B cell (primary cell): ENCODE measurements at regions not wholly inside any gene's neighbourhood (a gene's known extent, or its start where the extent isn't known, plus 50 kb on each side); places are given as distances from the start of the nearest gene placed in this dataset.
A peak's percentile ranks its signal among the peaks of the same experiment; 100 is the strongest.

ENCODE experiments used
- ATAC-seq: fragments of 200-7000 bp; cut with Tn5 transposase; one replicate; pipeline ENCODE4 v1.10.0; 2021; ENCODE audit warnings: low read depth, mild to moderate bottlenecking, moderate number of reproducible peaks, moderate library complexity
- CTCF ChIA-PET: fragments of 350-600 bp; sonication (Branson Sonifier 250); formaldehyde crosslinking; loops from one replicate; lab custom pipeline; 2021; ENCODE audit warnings: antibody characterized with exemption, inconsistent platforms; lab: Charles Lee
- POLR2A ChIA-PET: fragments of 350-600 bp; sonication (Branson Sonifier 250); formaldehyde crosslinking; loops from one replicate; lab custom pipeline; 2021; ENCODE audit warnings: antibody characterized with exemption; lab: Charles Lee
- DNase-seq: peaks from one replicate; pipeline ENCODE4 v3.0.0; 2013
- H2AFZ ChIP-seq: 2 replicates; pipeline ENCODE4 v1.6.1; 2012; ENCODE audit warnings: mild to moderate bottlenecking, low read depth, low read length; ENCODE audit not compliant: insufficient read depth, poor library complexity, severe bottlenecking
- H3K27ac ChIP-seq, 2 donors: 1 replicate in 1 of 2; 2 replicates in 1 of 2; pipeline ENCODE4 v1.5.1; 2012 to 2013; ENCODE audit warnings: low read length in 2 of 2, mild to moderate bottlenecking in 2 of 2, moderate library complexity in 1 of 2
- H3K27me3 ChIP-seq, 4 experiments: fragments of 200-600 bp in 1 of 4; sonication (generic) in 1 of 4; replicated peaks in 1 of 4; 1 replicate in 2 of 4; 2 replicates in 2 of 4; pipeline versions ENCODE4 v1.6.1 to v1.7.0; 2013 to 2016; ENCODE audit warnings: low read length in 3 of 4, mild to moderate bottlenecking in 2 of 4, mixed read lengths in 1 of 4, moderate library complexity in 1 of 4; ENCODE audit not compliant: insufficient read depth in 4 of 4, control insufficient read depth in 3 of 4; ENCODE audit errors: control extremely low read depth in 1 of 4
- H3K36me3 ChIP-seq, 2 experiments: replicated peaks in 1 of 2; 1 replicate in 1 of 2; 2 replicates in 1 of 2; pipeline versions ENCODE4 v1.6.1 to v1.7.1; 2013; ENCODE audit warnings: low read length in 1 of 2; ENCODE audit not compliant: insufficient read depth in 2 of 2, control insufficient read depth in 1 of 2; ENCODE audit errors: control extremely low read depth in 1 of 2, extremely low read depth in 1 of 2
- H3K4me1 ChIP-seq, 2 donors: fragments of 200-600 bp in 1 of 2; sonication (generic) in 1 of 2; 1 replicate in 1 of 2; 2 replicates in 1 of 2; pipeline versions ENCODE4 v1.5.1 to v1.6.1; 2013 to 2017; ENCODE audit warnings: low read length in 2 of 2; ENCODE audit not compliant: control insufficient read depth in 2 of 2, insufficient read depth in 2 of 2
- H3K4me2 ChIP-seq: replicated peaks from 2 replicates; pipeline ENCODE3; 2012; ENCODE audit warnings: mild to moderate bottlenecking, low read depth, low read length; ENCODE audit not compliant: poor library complexity, severe bottlenecking
- H3K4me3 ChIP-seq, 5 experiments: fragments of 200-600 bp in 1 of 5; sonication (generic) in 1 of 5; 1 replicate in 3 of 5; 2 replicates in 2 of 5; pipeline versions ENCODE4 v1.5.1 to v1.7.0; 2011 to 2016; ENCODE audit warnings: low read length in 4 of 5, mild to moderate bottlenecking in 4 of 5, low read depth in 2 of 5, control low read depth in 1 of 5, moderate library complexity in 1 of 5; ENCODE audit not compliant: insufficient read depth in 1 of 5; ENCODE audit errors: control extremely low read depth in 1 of 5, extremely low read depth in 1 of 5
- H3K79me2 ChIP-seq: fragments of 200-600 bp; sonication (generic); one replicate; pipeline ENCODE4 v1.6.0; 2016; ENCODE audit warnings: low read length; ENCODE audit not compliant: control insufficient read depth, insufficient read depth
- H3K9ac ChIP-seq: fragments of 200-600 bp; sonication (generic); 2 replicates; pipeline ENCODE4 v1.6.1; 2017; ENCODE audit warnings: mild to moderate bottlenecking, low read length, moderate library complexity
- H3K9me3 ChIP-seq, 3 donors: one replicate each; pipeline versions ENCODE4 v1.6.1 to v1.7.1; 2013; ENCODE audit warnings: low read length in 2 of 3; ENCODE audit not compliant: control insufficient read depth in 2 of 3, insufficient read depth in 1 of 3; ENCODE audit errors: control extremely low read depth in 1 of 3
- H4K20me1 ChIP-seq: 2 replicates; pipeline ENCODE4 v1.6.0; 2012; ENCODE audit warnings: mild to moderate bottlenecking, low read length; ENCODE audit not compliant: insufficient read depth, control insufficient read depth, poor library complexity, severe bottlenecking
- H3K27ac Mint-ChIP-seq: one replicate; pipeline ENCODE4 v1.8.0; 2021; ENCODE audit warnings: mixed read lengths
- H3K27me3 Mint-ChIP-seq: one replicate; pipeline ENCODE4 v1.8.0; 2021; ENCODE audit warnings: mixed read lengths
- H3K4me1 Mint-ChIP-seq: one replicate; pipeline ENCODE4 v1.8.0; 2021; ENCODE audit warnings: mixed read lengths
- H3K4me3 Mint-ChIP-seq: one replicate; pipeline ENCODE4 v1.8.0; 2021; ENCODE audit warnings: mixed read lengths
- H3K9me3 Mint-ChIP-seq: one replicate; pipeline ENCODE4 v1.8.0; 2022; ENCODE audit warnings: mixed read lengths; ENCODE audit not compliant: insufficient read depth
- CTCF ChIP-seq: fragments of 200-600 bp; IDR thresholded peaks from one replicate; pipeline ENCODE4 v1.8.0; 2022; ENCODE audit warnings: antibody characterized with exemption, mild to moderate bottlenecking
- EZH2 ChIP-seq: IDR thresholded peaks from 2 replicates; pipeline ENCODE4 v1.6.1; 2012; ENCODE audit warnings: borderline replicate concordance, low read depth, mild to moderate bottlenecking, moderate library complexity, low read length; ENCODE audit not compliant: insufficient read depth, poor library complexity, severe bottlenecking
- WGBS: methylation state at CpG from one replicate; pipeline ENCODE4 v1.1.5; 2013; ENCODE audit warnings: missing lambda C conversion rate; ENCODE audit not compliant: insufficient coverage; 5-methylcytosine and 5-hydroxymethylcytosine counted together
- intact Hi-C: fragments of 100-400 bp; cut with micrococcal nuclease; formaldehyde crosslinking; loops from one replicate; pipeline ENCODE4 v1.10.0; 2022

GRCh38 chr18:47680488-47680887 is 250.0 kb downstream of the SMAD2 start:
- ChIA-PET POLR2A (interaction anchor here (0.5 kb wide), 2 partner anchors 250 to 443 kb away, joined by 5 to 6 read pairs; partner anchors contain the start of gene SMAD2), CTCF (interaction anchor here (2.4 kb wide), 1 partner anchor 68 kb away, joined by 9 read pairs; no protein-coding TSS in a partner anchor)
- Mint-ChIP-seq H3K9me3 (no peaks in the 10 kb centered on the region), H3K27ac (peak overlapping the region; percentile 78), H3K4me3 (peak overlapping the region; percentile 56), H3K4me1 (peaks cover 69% of the 10 kb centered on the region), H3K27me3 (no peaks in the 10 kb centered on the region)
- Histone ChIP-seq H3K79me2 (no peaks in the 10 kb centered on the region), H3K4me3 (no peak overlapping the region), H3K27me3 (no peaks in the 10 kb centered on the region), H2AFZ (no peak overlapping the region), H3K4me1 (peaks cover 29 to 65% of the 10 kb centered on the region in 2 donors), H3K4me2 (peak overlapping the region; percentile 50), H3K36me3 (no peaks in the 10 kb centered on the region), H4K20me1 (no peaks in the 10 kb centered on the region), H3K27ac (peak overlapping the region; percentile 65 to 66), H3K9me3 (no peaks in the 10 kb centered on the region), H3K9ac (no peak overlapping the region)
- ATAC-seq (peak; percentile 65), DNase-seq (peak; percentile 19)
- intact Hi-C loops = loop anchor here (2.0 kb wide), 1 partner anchor 68 kb away; no protein-coding TSS in a partner anchor
- no CpG with 5 or more reads among the region's 1 CpG for WGBS
- TF ChIP-seq EZH2 (no peak), CTCF (no peak)

DNA sequence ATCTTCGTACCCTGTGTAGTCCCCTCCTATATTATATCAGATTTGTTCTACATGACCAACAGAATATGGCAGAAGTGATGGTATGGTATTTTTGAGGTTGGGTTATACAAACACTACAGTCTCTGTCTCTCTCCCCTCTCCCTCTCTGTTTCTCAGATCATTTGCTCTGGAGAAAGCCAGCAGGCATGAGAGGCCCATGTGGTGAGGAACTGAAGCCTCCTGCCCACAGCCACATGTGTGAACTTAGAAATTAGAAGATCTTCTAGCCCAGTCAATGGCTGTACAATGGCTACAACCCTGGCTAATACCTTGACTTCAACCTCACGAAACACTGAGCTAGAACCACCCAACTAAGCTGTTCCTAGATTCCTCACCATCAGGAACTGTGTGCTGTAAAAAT is 250.6 kb downstream of the SMAD2 start:
- H3K27ac Mint-ChIP-seq = peak overlapping the region; percentile 78
- H3K4me2 ChIP-seq = peak overlapping the region; percentile 50
- no peaks in the 10 kb centered on the region for H3K9me3 ChIP-seq
- H3K36me3 ChIP-seq = no peaks in the 10 kb centered on the region
- no peak overlapping the region for H3K4me3 ChIP-seq
- WGBS = no CpG with 5 or more reads among the region's 2 CpGs
- TF ChIP-seq CTCF (no peak), EZH2 (no peak)
- H3K4me1 ChIP-seq = peaks cover 29 to 65% of the 10 kb centered on the region in 2 donors
- H3K79me2 ChIP-seq = no peaks in the 10 kb centered on the region
- ATAC-seq (peak; percentile 70), DNase-seq (no peak)
- no peaks in the 10 kb centered on the region for H3K9me3 Mint-ChIP-seq
- CTCF ChIA-PET = interaction anchor here (2.4 kb wide), 1 partner anchor 69 kb away, joined by 9 read pairs; no protein-coding TSS in a partner anchor
- POLR2A ChIA-PET = interaction anchor here (0.5 kb wide), 2 partner anchors 250 to 442 kb away, joined by 5 to 6 read pairs; partner anchors contain the start of gene SMAD2
- no peak overlapping the region for H3K9ac ChIP-seq
- intact Hi-C loops = loop anchor here (2.0 kb wide), 1 partner anchor 69 kb away; no protein-coding TSS in a partner anchor
- peak overlapping the region; percentile 36 for H3K4me3 Mint-ChIP-seq
- no peak overlapping the region for H2AFZ ChIP-seq
- H3K27me3 Mint-ChIP-seq = no peaks in the 10 kb centered on the region
- peaks cover 69% of the 10 kb centered on the region for H3K4me1 Mint-ChIP-seq
- H3K27ac ChIP-seq = peak overlapping the region; percentile 65 to 66
- H3K27me3 ChIP-seq = no peaks in the 10 kb centered on the region
- no peaks in the 10 kb centered on the region for H4K20me1 ChIP-seq
